ENCODE measurements at regions not wholly inside any gene's neighbourhood (a gene's known extent, or its start where the extent isn't known, plus 50 kb on each side); places are given as distances from the start of the nearest gene placed in this dataset.
"Not testable (repeated sequence)": the region's sequence is repeated elsewhere in the genome, so short reads cannot be mapped to it uniquely, and the experiment has no call there.

- DNase-seq, result peak; percentile 96
Measured at GRCh38 chr9:126057121-126057825, 269.4 kb upstream of the MVB12B start.

GRCh38 chr9:126058011-126058531, 268.6 kb upstream of the MVB12B start:
- peak; percentile 86 for DNase-seq

- DNase-seq, result peak; percentile 67
Measured at GRCh38 chr9:126058591-126058990, 268.0 kb upstream of the MVB12B start.

- no peak for DNase-seq
Measured at GRCh38 chr9:126061575-126061974, 265.1 kb upstream of the MVB12B start.

GRCh38 chr9:126062158-126062886, 264.3 kb upstream of the MVB12B start:
- DNase-seq, result no peak

- DNase-seq, result no peak
Measured at GRCh38 chr9:126063326-126063725, 263.3 kb upstream of the MVB12B start.

- DNase-seq, result no peak
Measured at GRCh38 chr9:126066131-126066530, 260.5 kb upstream of the MVB12B start.

GRCh38 chr9:126067031-126067734, 259.4 kb upstream of the MVB12B start:
- no peak for DNase-seq

GRCh38 chr9:126068534-126069230, 257.9 kb upstream of the MVB12B start:
- DNase-seq, result no peak

- no peak for DNase-seq
Measured at GRCh38 chr9:126069400-126069955, 257.2 kb upstream of the MVB12B start.

- DNase-seq, result no peak
Measured at GRCh38 chr9:126070058-126070655, 256.5 kb upstream of the MVB12B start.

GRCh38 chr9:126071076-126071750, 255.4 kb upstream of the MVB12B start:
- no peak for DNase-seq

GRCh38 chr9:126077656-126078055, 249.0 kb upstream of the MVB12B start:
- DNase-seq, result not testable (repeated sequence)

GRCh38 chr9:126080641-126081040, 246.0 kb upstream of the MVB12B start:
- no peak for DNase-seq

- DNase-seq, result no peak
Measured at GRCh38 chr9:126081746-126082145, 244.9 kb upstream of the MVB12B start.

- DNase-seq, result no peak
Measured at GRCh38 chr9:126084008-126084407, 242.6 kb upstream of the MVB12B start.

- DNase-seq, result no peak
Measured at GRCh38 chr9:126084696-126085095, 241.9 kb upstream of the MVB12B start.

- DNase-seq, result no peak
Measured at GRCh38 chr9:126085170-126085569, 241.5 kb upstream of the MVB12B start.

GRCh38 chr9:126088336-126088735, 238.3 kb upstream of the MVB12B start:
- no peak for DNase-seq

- no peak for DNase-seq
Measured at GRCh38 chr9:126089789-126090188, 236.8 kb upstream of the MVB12B start.

- DNase-seq, result no peak
Measured at GRCh38 chr9:126093771-126094170, 232.9 kb upstream of the MVB12B start.
